ENCODE measurements at regions not wholly inside any gene's neighbourhood (a gene's known extent, or its start where the extent isn't known, plus 50 kb on each side); places are given as distances from the start of the nearest gene placed in this dataset.

DNA sequence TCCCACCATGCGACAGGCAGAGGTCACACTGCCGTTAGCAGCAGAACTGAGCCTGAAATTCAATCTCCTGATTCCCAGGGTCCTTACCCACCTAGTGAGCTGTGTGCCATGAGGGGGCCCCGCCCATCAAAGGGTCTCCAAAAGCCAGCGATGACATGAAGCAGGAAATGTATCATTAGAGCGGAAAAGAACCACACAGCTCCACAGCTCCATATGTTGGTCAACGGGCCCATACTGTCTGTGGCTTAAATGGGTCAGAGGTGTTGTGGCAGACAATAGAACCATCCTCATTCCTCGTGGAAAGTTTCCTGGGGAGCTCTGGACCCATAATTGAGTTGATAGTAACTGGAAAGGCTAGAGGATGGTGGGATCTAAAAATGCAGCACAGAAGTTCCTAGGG lies 68.1 kb upstream of the PODXL start:
- Histone ChIP-seq H3K9me1 (ENCODE audit: insufficient read depth, low read length) (peaks cover 35% of the 10 kb centered on the region), H2AFZ (replicated peaks; ENCODE audit: low read length, poor library complexity) (peak overlapping the region; percentile 61), H3K14ac (replicated peaks; ENCODE audit: low read depth, low read length) (no peak overlapping the region; the same call in 1 of the 2 replicates), H2AK9ac (replicated peaks; ENCODE audit: low read depth, low read length, poor library complexity) (peak overlapping the region; percentile 81), H3K18ac (ENCODE audit: low read depth, low read length) (no peak overlapping the region), H2BK15ac (ENCODE audit: low read depth, low read length) (peak overlapping the region; percentile 52; the same call in 1 of the 3 replicates), H2BK20ac (ENCODE audit: low read depth, low read length) (peak overlapping the region; percentile 76), H3K27me3 (ENCODE audit: control insufficient read depth, insufficient read depth, low read length) (no peaks in the 10 kb centered on the region), H2BK120ac (ENCODE audit: low read depth, low read length) (peak overlapping the region; percentile 45), H3K4me2 (ENCODE audit: low read depth, low read length) (no peak overlapping the region), H3K4me1 (ENCODE audit: control insufficient read depth, insufficient read depth, low read length) (peaks cover 22% of the 10 kb centered on the region), H4K20me1 (ENCODE audit: insufficient read depth, low read length) (no peaks in the 10 kb centered on the region), H3K23ac (ENCODE audit: low read depth, low read length) (0 out of 2 replicates have a peak overlapping the region, but pooled peaks have one; percentile 26), H4K8ac (ENCODE audit: low read depth in 2 of 2, low read length in 2 of 2) (0 out of 4 replicates have a peak overlapping the region, but pooled peaks of 1 of the 2 experiments have one; percentile 42), H3K9ac (ENCODE audit: low read depth, low read length) (no peak overlapping the region), H3K56ac (ENCODE audit: extremely low read depth, insufficient read depth, low read length) (no peak overlapping the region), H2BK5ac (ENCODE audit: low read depth, low read length, poor library complexity, severe bottlenecking) (no peak overlapping the region), H4K91ac (ENCODE audit: insufficient read depth, low read depth, low read length) (no peak overlapping the region; the same call in 1 of the 2 replicates), H2AK5ac (ENCODE audit: low read depth, low read length) (peak overlapping the region; percentile 75), H3K4ac (ENCODE audit: low read depth, low read length) (peak overlapping the region; percentile 56), H4K5ac (ENCODE audit: low read depth, low read length) (no peak overlapping the region), H3K9me3 (ENCODE audit: control insufficient read depth, insufficient read depth, low read length) (no peaks in the 10 kb centered on the region), H3K27ac (ENCODE audit: insufficient read depth, low read length) (no peak overlapping the region), H3K4me3 (ENCODE audit: insufficient read depth, low read depth, low read length) (no peak overlapping the region), H3K36me3 (ENCODE audit: control insufficient read depth, insufficient read depth, low read length) (no peaks in the 10 kb centered on the region), H3K79me1 (ENCODE audit: low read depth in 1 of 2, low read length in 2 of 2) (peaks cover 0 to 8% of the 10 kb centered on the region in 2 experiments; a peak in 1 of 4 replicates)
- no peak for DNase-seq
- BruUV-seq (replicated peaks) = no TSS peak
- no peak for ATAC-seq (ENCODE audit: low read depth)
- TF ChIP-seq BHLHE40 (IDR thresholded peaks at IDR 0.05; ENCODE audit: low read depth, low read length) (no peak), MAFK (IDR thresholded peaks at IDR 0.05; ENCODE audit: low read depth, low read length) (no peak), RAD21 (IDR thresholded peaks at IDR 0.05; ENCODE audit: low read length) (no peak), CHD1 (IDR thresholded peaks at IDR 0.05; ENCODE audit: low read depth, low read length) (no peak), RFX5 (IDR thresholded peaks at IDR 0.05; ENCODE audit: low read depth, low read length) (no peak), POLR2A (IDR thresholded peaks at IDR 0.05; ENCODE audit: low read depth, low read length) (no peak), MAZ (IDR thresholded peaks at IDR 0.05; ENCODE audit: borderline replicate concordance, low read depth, low read length) (no peak), RCOR1 (IDR thresholded peaks at IDR 0.05; ENCODE audit: insufficient replicate concordance, low read length) (no peak), CTCF (conservative IDR thresholded peaks at IDR 0.05; ENCODE audit: low read depth, low read length) (no peak), CEBPB (IDR thresholded peaks at IDR 0.05; ENCODE audit: low read depth, low read length) (no peak)
- TF ChIP-seq, protein P1, sequence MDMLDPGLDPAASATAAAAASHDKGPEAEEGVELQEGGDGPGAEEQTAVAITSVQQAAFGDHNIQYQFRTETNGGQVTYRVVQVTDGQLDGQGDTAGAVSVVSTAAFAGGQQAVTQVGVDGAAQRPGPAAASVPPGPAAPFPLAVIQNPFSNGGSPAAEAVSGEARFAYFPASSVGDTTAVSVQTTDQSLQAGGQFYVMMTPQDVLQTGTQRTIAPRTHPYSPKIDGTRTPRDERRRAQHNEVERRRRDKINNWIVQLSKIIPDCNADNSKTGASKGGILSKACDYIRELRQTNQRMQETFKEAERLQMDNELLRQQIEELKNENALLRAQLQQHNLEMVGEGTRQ (IDR thresholded peaks at IDR 0.05; ENCODE audit: low read depth, low read length) = no peak
- TF ChIP-seq, protein P2, sequence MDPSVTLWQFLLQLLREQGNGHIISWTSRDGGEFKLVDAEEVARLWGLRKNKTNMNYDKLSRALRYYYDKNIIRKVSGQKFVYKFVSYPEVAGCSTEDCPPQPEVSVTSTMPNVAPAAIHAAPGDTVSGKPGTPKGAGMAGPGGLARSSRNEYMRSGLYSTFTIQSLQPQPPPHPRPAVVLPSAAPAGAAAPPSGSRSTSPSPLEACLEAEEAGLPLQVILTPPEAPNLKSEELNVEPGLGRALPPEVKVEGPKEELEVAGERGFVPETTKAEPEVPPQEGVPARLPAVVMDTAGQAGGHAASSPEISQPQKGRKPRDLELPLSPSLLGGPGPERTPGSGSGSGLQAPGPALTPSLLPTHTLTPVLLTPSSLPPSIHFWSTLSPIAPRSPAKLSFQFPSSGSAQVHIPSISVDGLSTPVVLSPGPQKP (IDR thresholded peaks at IDR 0.05; ENCODE audit: borderline replicate concordance, low read depth, low read length) = no peak
- intact Hi-C loops (cut with micrococcal nuclease) (no loop called here), in situ Hi-C loops (cut with MboI; ENCODE audit: low sequenced_read_pairs) (no loop called here), dilution Hi-C loops (cut with HindIII; ENCODE audit: low sequenced_read_pairs, unreplicated experiment) (no loop called here)
- POLR2A ChIA-PET (ENCODE audit: unreplicated experiment) = no interaction called here
- CTCF ChIA-PET = interaction anchor here (1.4 to 1.6 kb wide), 2 partner anchors 27 to 125 kb away, joined by 3 to 5 read pairs; no protein-coding TSS in a partner anchor
- no CpG with 5 or more reads among the region's 7 CpGs for WGBS, 2 experiments (ENCODE audit: extremely low coverage in 2 of 2, insufficient read length in 1 of 2)

Measured in IMR-90 (cell line).